HG03575 (cell line): ENCODE measurements at regions not wholly inside any gene's neighbourhood (a gene's known extent, or its start where the extent isn't known, plus 50 kb on each side); places are given as distances from the start of the nearest gene placed in this dataset.

Experiments
- ATAC-seq: cut with Tn5 transposase; IDR thresholded peaks from one replicate; pipeline ENCODE4 v1.9.1; 2021; ENCODE audit not compliant: unreplicated experiment, insufficient number of reproducible peaks, low FRiP score; ENCODE audit errors: extremely low read depth

- no peak for ATAC-seq
Observed at GRCh38 chr12:73413974-73414373, 1123.7 kb upstream of the ATXN7L3B start.

- ATAC-seq: no peak
Observed at GRCh38 chr12:73414926-73415325, 1122.7 kb upstream of the ATXN7L3B start.

- no peak for ATAC-seq
Observed at GRCh38 chr12:73418541-73418940, 1119.1 kb upstream of the ATXN7L3B start.

GRCh38 chr12:73421832-73422231 lies 1115.8 kb upstream of the ATXN7L3B start:
- ATAC-seq: no peak

- ATAC-seq: no peak
Observed at GRCh38 chr12:73424484-73424883, 1113.2 kb upstream of the ATXN7L3B start.

GRCh38 chr12:73445658-73446324 lies 1091.8 kb upstream of the ATXN7L3B start:
- ATAC-seq: peak; percentile 70

- no peak for ATAC-seq
Observed at GRCh38 chr12:73452672-73453469, 1084.8 kb upstream of the ATXN7L3B start.

- ATAC-seq: no peak
Observed at GRCh38 chr12:73460212-73460611, 1077.4 kb upstream of the ATXN7L3B start.

- no peak for ATAC-seq
Observed at GRCh38 chr12:73465106-73465505, 1072.5 kb upstream of the ATXN7L3B start.

GRCh38 chr12:73486256-73486655 lies 1051.4 kb upstream of the ATXN7L3B start:
- no peak for ATAC-seq

GRCh38 chr12:73506611-73507010 lies 1031.0 kb upstream of the ATXN7L3B start:
- ATAC-seq: no peak

- no peak for ATAC-seq
Observed at GRCh38 chr12:73514672-73515071, 1023.0 kb upstream of the ATXN7L3B start.

GRCh38 chr12:73517859-73518258 lies 1019.8 kb upstream of the ATXN7L3B start:
- no peak for ATAC-seq

- no peak for ATAC-seq
Observed at GRCh38 chr12:73529231-73529630, 1008.4 kb upstream of the ATXN7L3B start.

- no peak for ATAC-seq
Observed at GRCh38 chr12:73529954-73530353, 1007.7 kb upstream of the ATXN7L3B start.

- ATAC-seq: no peak
Observed at GRCh38 chr12:73531752-73532151, 1005.9 kb upstream of the ATXN7L3B start.

GRCh38 chr12:73547421-73547820 lies 990.2 kb upstream of the ATXN7L3B start:
- no peak for ATAC-seq

GRCh38 chr12:73585136-73585535 lies 952.5 kb upstream of the ATXN7L3B start:
- no peak for ATAC-seq

GRCh38 chr12:73589220-73589619 lies 948.4 kb upstream of the ATXN7L3B start:
- ATAC-seq: no peak

- ATAC-seq: no peak
Observed at GRCh38 chr12:73598626-73599025, 939.0 kb upstream of the ATXN7L3B start.
